C4-2B (cell line): ENCODE measurements at regions not wholly inside any gene's neighbourhood (a gene's known extent, or its start where the extent isn't known, plus 50 kb on each side); places are given as distances from the start of the nearest gene placed in this dataset.

Experiments
- CTCF ChIP-seq: fragments of 450-650 bp; conservative IDR thresholded peaks from 2 replicates; pipeline ENCODE4 v1.5.1; 2017; ENCODE audit warnings: mild to moderate bottlenecking
- ZFX ChIP-seq: fragments of 450-650 bp; IDR thresholded peaks from 2 replicates; pipeline ENCODE4 v1.6.1; 2017

GRCh38 chr10:91162050-91162494 is 58.4 kb upstream of the PCGF5 start:
- TF ChIP-seq CTCF (no peak), ZFX (no peak)
